ENCODE measurements at regions not wholly inside any gene's neighbourhood (a gene's known extent, or its start where the extent isn't known, plus 50 kb on each side); places are given as distances from the start of the nearest gene placed in this dataset.

DNA sequence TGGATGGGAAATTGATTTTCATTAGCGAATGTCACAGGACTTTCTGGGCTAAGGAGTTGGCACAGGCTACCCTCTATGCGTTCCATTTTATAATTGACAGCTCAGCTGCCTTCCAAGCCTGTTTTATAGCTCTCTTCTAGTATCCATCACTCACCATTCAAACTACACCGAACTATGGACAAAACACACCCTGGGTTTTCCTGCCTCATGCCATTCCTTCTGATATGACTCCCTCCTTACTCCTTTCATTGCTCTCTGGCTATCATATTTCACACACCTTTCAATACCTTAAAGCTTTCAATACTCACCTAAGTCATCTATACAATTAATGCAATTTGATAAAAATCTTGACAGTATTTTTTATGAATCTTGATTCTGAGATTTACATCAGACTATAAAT, 181.3 kb downstream of the RAP2A start:
- no peaks in the 10 kb centered on the region for H3K4me1 Mint-ChIP-seq
- Histone ChIP-seq H3K27ac (ENCODE audit: low read length) (no peak overlapping the region), H3K36me3 (ENCODE audit: control insufficient read depth in 2 of 2, extremely low read depth in 1 of 2, insufficient read depth in 1 of 2, low read length in 1 of 2) (no peaks in the 10 kb centered on the region), H3K27me3 (replicated peaks in 1 of 2; ENCODE audit: control insufficient read depth in 2 of 2, extremely low read depth in 1 of 2, insufficient read depth in 2 of 2, low read length in 1 of 2) (no peaks in the 10 kb centered on the region), H3K9me3 (no peaks in the 10 kb centered on the region), H3K4me1 (ENCODE audit: control insufficient read depth in 1 of 2, extremely low read depth in 1 of 2, insufficient read depth in 2 of 2, low read length in 2 of 2) (no peaks in the 10 kb centered on the region), H3K4me3 (ENCODE audit: control insufficient read depth in 1 of 2, extremely low read depth in 1 of 2, low read length in 1 of 2) (no peak overlapping the region)
- no peaks in the 10 kb centered on the region for H3K36me3 Mint-ChIP-seq
- H3K4me3 Mint-ChIP-seq: no peak overlapping the region
- POLR2A ChIA-PET: no interaction called here
- peaks cover 7 to 15% of the 10 kb centered on the region in 2 donors for H3K27me3 Mint-ChIP-seq
- CTCF ChIA-PET: no interaction called here
- WGBS (ENCODE audit: insufficient coverage): 54% methylated on average over 3 of the region's 3 CpGs
- peaks cover 0 to 4% (median 0%) of the 10 kb centered on the region in 3 donors for H3K9me3 Mint-ChIP-seq
- no peak for ATAC-seq (replicated peaks in 1 of 4)
- DNase-seq: no peak
- H3K27ac Mint-ChIP-seq: no peak overlapping the region

DNA sequence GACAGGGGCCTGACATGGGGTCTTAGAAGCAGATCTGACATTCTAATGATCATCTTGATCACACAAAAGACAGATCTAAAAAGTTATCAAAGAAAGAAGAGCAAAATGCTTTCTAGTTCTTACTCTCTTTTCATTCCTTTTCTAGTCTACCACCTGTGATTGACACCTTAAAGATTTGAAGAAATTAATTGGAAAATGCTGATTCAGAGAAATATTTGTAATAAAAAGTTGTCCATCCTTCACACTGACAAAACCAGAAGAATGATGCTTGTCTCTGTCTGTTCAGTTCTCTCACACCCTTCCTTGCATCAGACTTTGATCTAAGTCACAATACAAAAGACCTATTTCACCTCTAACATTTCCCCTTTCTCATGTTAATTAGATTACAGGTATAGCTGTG, 182.4 kb downstream of the RAP2A start:
- ATAC-seq (replicated peaks in 1 of 4) (no peak), DNase-seq (no peak)
- Mint-ChIP-seq H3K36me3 (no peaks in the 10 kb centered on the region), H3K4me1 (no peaks in the 10 kb centered on the region), H3K4me3 (no peak overlapping the region), H3K27ac (no peak overlapping the region), H3K9me3 (peaks cover 0 to 4% (median 0%) of the 10 kb centered on the region in 3 donors), H3K27me3 (peaks cover 7 to 21% of the 10 kb centered on the region in 2 donors)
- no peaks in the 10 kb centered on the region for H3K9me3 ChIP-seq
- POLR2A ChIA-PET: no interaction called here
- H3K4me3 ChIP-seq (ENCODE audit: control insufficient read depth in 1 of 2, extremely low read depth in 1 of 2, low read length in 1 of 2): no peak overlapping the region
- CTCF ChIA-PET: no interaction called here
- H3K4me1 ChIP-seq (ENCODE audit: control insufficient read depth in 1 of 2, extremely low read depth in 1 of 2, insufficient read depth in 2 of 2, low read length in 2 of 2): no peaks in the 10 kb centered on the region
- H3K36me3 ChIP-seq (ENCODE audit: control insufficient read depth in 2 of 2, extremely low read depth in 1 of 2, insufficient read depth in 1 of 2, low read length in 1 of 2): no peaks in the 10 kb centered on the region
- no peaks in the 10 kb centered on the region for H3K27me3 ChIP-seq (replicated peaks in 1 of 2; ENCODE audit: control insufficient read depth in 2 of 2, extremely low read depth in 1 of 2, insufficient read depth in 2 of 2, low read length in 1 of 2)
- no peak overlapping the region for H3K27ac ChIP-seq (ENCODE audit: low read length)

DNA sequence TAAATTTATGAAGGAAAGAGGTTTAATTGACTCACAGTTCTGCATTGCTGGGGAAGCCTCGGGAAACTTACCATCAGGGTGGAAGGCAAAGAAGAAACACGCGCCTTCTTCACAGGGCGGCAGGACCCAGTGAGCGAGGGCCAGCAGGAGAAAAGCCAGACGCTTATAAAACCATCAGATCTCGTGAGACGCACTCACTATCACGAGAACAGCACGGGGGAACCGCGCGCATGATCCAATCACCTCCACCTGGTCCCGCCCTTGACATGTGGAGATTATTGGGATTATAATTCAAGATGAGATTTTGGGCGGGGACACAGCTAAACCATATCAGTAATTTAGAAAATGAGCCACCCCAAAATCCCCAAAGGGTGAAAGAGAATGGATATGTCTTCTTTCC, 187.1 kb downstream of the RAP2A start:
- ATAC-seq (replicated peaks in 1 of 4): no peak
- peaks cover 0 to 3% of the 10 kb centered on the region in 2 experiments for H3K27me3 ChIP-seq (replicated peaks in 1 of 2; ENCODE audit: control insufficient read depth in 2 of 2, extremely low read depth in 1 of 2, insufficient read depth in 2 of 2, low read length in 1 of 2)
- DNase-seq: no peak
- no peaks in the 10 kb centered on the region for H3K4me1 ChIP-seq (ENCODE audit: control insufficient read depth in 1 of 2, extremely low read depth in 1 of 2, insufficient read depth in 2 of 2, low read length in 2 of 2)
- POLR2A ChIA-PET: no interaction called here
- CTCF ChIA-PET: no interaction called here
- 92% methylated on average over 9 of the region's 15 CpGs for WGBS (ENCODE audit: insufficient coverage)
- Mint-ChIP-seq H3K9me3 (peaks cover 0 to 7% (median 0%) of the 10 kb centered on the region in 3 donors), H3K4me3 (no peak overlapping the region), H3K27ac (no peak overlapping the region), H3K27me3 (peaks cover 7 to 24% of the 10 kb centered on the region in 2 donors), H3K4me1 (no peaks in the 10 kb centered on the region), H3K36me3 (no peaks in the 10 kb centered on the region)
- H3K27ac ChIP-seq (ENCODE audit: low read length): no peak overlapping the region
- H3K9me3 ChIP-seq: no peaks in the 10 kb centered on the region
- no peaks in the 10 kb centered on the region for H3K36me3 ChIP-seq (ENCODE audit: control insufficient read depth in 2 of 2, extremely low read depth in 1 of 2, insufficient read depth in 1 of 2, low read length in 1 of 2)
- H3K4me3 ChIP-seq (ENCODE audit: control insufficient read depth in 1 of 2, extremely low read depth in 1 of 2, low read length in 1 of 2): no peak overlapping the region

DNA sequence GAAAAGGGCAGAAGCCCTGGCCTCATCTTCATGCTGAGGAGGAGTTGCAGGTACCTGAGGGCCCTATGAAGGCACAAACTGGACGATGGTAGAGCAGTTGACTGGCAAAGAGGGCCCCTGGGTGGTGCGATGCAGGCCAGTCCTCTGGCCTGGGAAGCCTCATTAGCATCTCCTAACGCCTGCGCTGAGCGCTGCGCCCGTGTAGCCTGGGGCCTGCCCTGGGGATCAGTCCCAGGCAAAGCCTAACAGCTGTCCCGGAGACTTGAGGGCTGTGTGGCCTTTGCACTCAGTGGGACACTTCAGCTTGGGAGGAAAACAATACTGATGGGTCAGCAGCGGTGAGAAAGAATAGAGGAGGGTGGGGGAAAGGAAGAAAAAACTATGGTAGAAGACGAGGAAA, 187.7 kb downstream of the RAP2A start:
- DNase-seq (no peak), ATAC-seq (replicated peaks in 1 of 4) (no peak)
- no peak overlapping the region for H3K27ac Mint-ChIP-seq
- Histone ChIP-seq H3K9me3 (no peaks in the 10 kb centered on the region), H3K36me3 (ENCODE audit: control insufficient read depth in 2 of 2, extremely low read depth in 1 of 2, insufficient read depth in 1 of 2, low read length in 1 of 2) (no peaks in the 10 kb centered on the region), H3K4me3 (ENCODE audit: control insufficient read depth in 1 of 2, extremely low read depth in 1 of 2, low read length in 1 of 2) (no peak overlapping the region), H3K27ac (ENCODE audit: low read length) (no peak overlapping the region), H3K4me1 (ENCODE audit: control insufficient read depth in 1 of 2, extremely low read depth in 1 of 2, insufficient read depth in 2 of 2, low read length in 2 of 2) (no peaks in the 10 kb centered on the region), H3K27me3 (replicated peaks in 1 of 2; ENCODE audit: control insufficient read depth in 2 of 2, extremely low read depth in 1 of 2, insufficient read depth in 2 of 2, low read length in 1 of 2) (peaks cover 0 to 3% of the 10 kb centered on the region in 2 experiments)
- no peaks in the 10 kb centered on the region for H3K36me3 Mint-ChIP-seq
- peaks cover 7 to 24% of the 10 kb centered on the region in 2 donors for H3K27me3 Mint-ChIP-seq
- H3K4me3 Mint-ChIP-seq: no peak overlapping the region
- ChIA-PET CTCF (no interaction called here), POLR2A (no interaction called here)
- 58% methylated on average over 10 of the region's 10 CpGs for WGBS (ENCODE audit: insufficient coverage)
- peaks cover 0 to 7% (median 0%) of the 10 kb centered on the region in 3 donors for H3K9me3 Mint-ChIP-seq
- H3K4me1 Mint-ChIP-seq: no peaks in the 10 kb centered on the region

DNA sequence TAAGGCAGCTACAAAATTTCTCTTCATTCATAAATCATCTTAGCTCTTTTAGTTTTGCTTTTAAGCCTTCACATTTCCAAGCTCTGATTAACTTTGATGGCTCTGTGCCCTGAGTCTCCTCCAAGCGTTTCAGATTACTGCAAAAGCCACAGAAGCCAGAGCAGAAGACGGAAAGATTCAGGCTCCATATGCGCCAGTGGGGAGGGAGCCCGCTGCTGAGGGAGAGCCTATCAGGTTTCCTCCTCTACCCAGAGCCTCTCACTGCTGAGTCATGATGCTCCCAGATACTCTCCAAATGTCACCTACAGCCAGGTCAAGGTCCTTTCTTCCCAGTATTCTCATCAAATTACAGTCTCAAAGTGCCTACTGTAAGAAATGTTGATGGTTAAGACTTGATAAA, 193.6 kb downstream of the RAP2A start:
- Mint-ChIP-seq H3K4me1 (no peaks in the 10 kb centered on the region), H3K9me3 (peaks cover 3 to 11% (median 7%) of the 10 kb centered on the region in 3 donors)

DNA sequence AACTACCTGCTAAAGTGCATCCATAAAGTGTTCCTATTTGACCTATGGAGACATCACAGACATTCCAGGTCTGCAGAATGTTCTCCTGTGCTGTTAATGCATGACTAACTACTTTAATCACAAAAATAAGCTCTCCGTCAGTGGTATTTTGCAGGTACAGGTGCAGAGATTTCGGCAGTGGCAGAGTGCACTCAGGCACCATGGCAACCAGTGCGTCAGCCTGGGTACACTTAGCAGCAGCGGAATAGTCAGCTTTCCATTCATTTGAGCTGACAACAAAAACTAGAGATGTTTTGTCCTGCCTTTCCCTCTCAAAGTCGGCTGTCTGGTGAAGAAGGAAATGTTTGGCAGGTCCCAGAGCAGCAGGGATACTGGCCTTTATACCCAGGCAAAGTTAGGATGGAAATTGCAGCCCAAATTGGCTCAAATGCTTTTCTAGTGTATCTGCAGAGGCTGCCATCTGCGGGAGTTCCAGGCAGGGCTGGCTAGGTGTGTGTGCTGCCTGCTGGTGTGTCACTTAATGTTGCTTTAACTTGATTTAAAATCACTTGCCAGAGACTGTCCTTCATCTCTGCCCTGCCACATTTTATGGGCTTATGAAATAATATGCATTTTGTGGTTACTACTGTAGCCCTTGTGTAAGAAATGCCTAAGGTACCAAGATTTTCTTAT, 195.8 kb downstream of the RAP2A start:
- CTCF ChIA-PET: interaction anchor here in 1 of 2 donors (0.6 kb wide), 1 partner anchor 141 kb away, joined by 3 read pairs; no protein-coding TSS in a partner anchor

More for the DNA sequence above, 193.6 kb downstream of the RAP2A start:
- peaks cover 0 to 9% of the 10 kb centered on the region in 2 experiments for H3K27me3 ChIP-seq (replicated peaks in 1 of 2; ENCODE audit: control insufficient read depth in 2 of 2, extremely low read depth in 1 of 2, insufficient read depth in 2 of 2, low read length in 1 of 2)
- H3K36me3 ChIP-seq (ENCODE audit: control insufficient read depth in 2 of 2, extremely low read depth in 1 of 2, insufficient read depth in 1 of 2, low read length in 1 of 2): no peaks in the 10 kb centered on the region
- no peaks in the 10 kb centered on the region for H3K4me1 ChIP-seq (ENCODE audit: control insufficient read depth in 1 of 2, extremely low read depth in 1 of 2, insufficient read depth in 2 of 2, low read length in 2 of 2)
- WGBS (ENCODE audit: insufficient coverage): 17% methylated on average over 1 of the region's 4 CpGs
- no peak overlapping the region for H3K4me3 ChIP-seq (ENCODE audit: control insufficient read depth in 1 of 2, extremely low read depth in 1 of 2, low read length in 1 of 2)
- DNase-seq: no peak
- Mint-ChIP-seq H3K27ac (no peak overlapping the region), H3K4me3 (no peak overlapping the region), H3K27me3 (peaks cover 9 to 19% of the 10 kb centered on the region in 2 donors), H3K36me3 (no peaks in the 10 kb centered on the region)
- H3K9me3 ChIP-seq: no peaks in the 10 kb centered on the region
- H3K27ac ChIP-seq (ENCODE audit: low read length): no peak overlapping the region
- ChIA-PET CTCF (no interaction called here), POLR2A (no interaction called here)
- ATAC-seq (replicated peaks in 1 of 4): no peak

DNA sequence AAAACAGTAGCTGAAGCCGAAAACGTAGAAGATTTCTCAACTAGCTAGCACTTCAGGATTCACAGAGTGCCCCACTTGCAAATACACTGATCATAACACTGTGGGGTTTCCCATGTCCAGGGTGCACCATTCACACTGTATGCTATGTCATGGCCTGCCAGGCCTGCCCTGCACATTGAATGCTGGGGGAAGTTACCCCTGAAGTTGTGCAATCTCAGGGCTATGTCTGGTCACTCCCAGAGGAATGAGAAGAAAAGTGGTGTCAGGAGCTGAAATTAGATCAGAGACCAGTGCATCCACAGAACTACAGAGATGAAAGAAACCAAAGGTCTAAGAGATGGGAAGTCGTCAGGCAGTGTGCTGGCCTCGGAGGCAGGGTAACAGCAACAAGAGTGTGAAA, 196.8 kb downstream of the RAP2A start:
- no peak overlapping the region for H3K27ac Mint-ChIP-seq
- Histone ChIP-seq H3K9me3 (no peaks in the 10 kb centered on the region), H3K4me3 (ENCODE audit: control insufficient read depth in 1 of 2, extremely low read depth in 1 of 2, low read length in 1 of 2) (no peak overlapping the region), H3K27ac (ENCODE audit: low read length) (no peak overlapping the region), H3K4me1 (ENCODE audit: control insufficient read depth in 1 of 2, extremely low read depth in 1 of 2, insufficient read depth in 2 of 2, low read length in 2 of 2) (no peaks in the 10 kb centered on the region), H3K36me3 (ENCODE audit: control insufficient read depth in 2 of 2, extremely low read depth in 1 of 2, insufficient read depth in 1 of 2, low read length in 1 of 2) (no peaks in the 10 kb centered on the region), H3K27me3 (replicated peaks in 1 of 2; ENCODE audit: control insufficient read depth in 2 of 2, extremely low read depth in 1 of 2, insufficient read depth in 2 of 2, low read length in 1 of 2) (peaks cover 0 to 6% of the 10 kb centered on the region in 2 experiments)
- no peaks in the 10 kb centered on the region for H3K4me1 Mint-ChIP-seq
- ChIA-PET CTCF (no interaction called here), POLR2A (no interaction called here)
- no peak for ATAC-seq (replicated peaks in 1 of 4)
- H3K27me3 Mint-ChIP-seq: peaks cover 9 to 19% of the 10 kb centered on the region in 2 donors
- DNase-seq: no peak
- H3K36me3 Mint-ChIP-seq: no peaks in the 10 kb centered on the region
- WGBS (ENCODE audit: insufficient coverage): 91% methylated on average over 2 of the region's 4 CpGs
- peaks cover 0 to 11% (median 7%) of the 10 kb centered on the region in 3 donors for H3K9me3 Mint-ChIP-seq
- H3K4me3 Mint-ChIP-seq: no peak overlapping the region

More for the DNA sequence above, 195.8 kb downstream of the RAP2A start:
- no peaks in the 10 kb centered on the region for H3K36me3 ChIP-seq (ENCODE audit: control insufficient read depth in 2 of 2, extremely low read depth in 1 of 2, insufficient read depth in 1 of 2, low read length in 1 of 2)
- Mint-ChIP-seq H3K36me3 (no peaks in the 10 kb centered on the region), H3K27ac (no peak overlapping the region), H3K4me1 (no peaks in the 10 kb centered on the region), H3K4me3 (no peak overlapping the region), H3K9me3 (peaks cover 0 to 11% (median 7%) of the 10 kb centered on the region in 3 donors), H3K27me3 (peaks cover 9 to 19% of the 10 kb centered on the region in 2 donors)
- H3K4me1 ChIP-seq (ENCODE audit: control insufficient read depth in 1 of 2, extremely low read depth in 1 of 2, insufficient read depth in 2 of 2, low read length in 2 of 2): no peaks in the 10 kb centered on the region
- no peak for DNase-seq
- H3K27ac ChIP-seq (ENCODE audit: low read length): no peak overlapping the region
- 62% methylated on average over 6 of the region's 6 CpGs for WGBS (ENCODE audit: insufficient coverage)
- no peaks in the 10 kb centered on the region for H3K9me3 ChIP-seq
- peaks cover 0 to 9% of the 10 kb centered on the region in 2 experiments for H3K27me3 ChIP-seq (replicated peaks in 1 of 2; ENCODE audit: control insufficient read depth in 2 of 2, extremely low read depth in 1 of 2, insufficient read depth in 2 of 2, low read length in 1 of 2)
- POLR2A ChIA-PET: no interaction called here
- H3K4me3 ChIP-seq (ENCODE audit: control insufficient read depth in 1 of 2, extremely low read depth in 1 of 2, low read length in 1 of 2): no peak overlapping the region
- ATAC-seq (replicated peaks in 1 of 4): no peak
